Neural cell (in vitro differentiated cells): ENCODE measurements at regions not wholly inside any gene's neighbourhood (a gene's known extent, or its start where the extent isn't known, plus 50 kb on each side); places are given as distances from the start of the nearest gene placed in this dataset.

Experiments
- EZH2 ChIP-seq: fragments of 200-600, 300-800 bp; shearing (Covaris generic), sonication (generic); IDR thresholded peaks from 2 replicates; pipeline ENCODE4 v1.6.1; 2014; ENCODE audit warnings: antibody characterized with exemption, low read length, borderline replicate concordance, mild to moderate bottlenecking; ENCODE audit not compliant: insufficient read depth, poor library complexity, severe bottlenecking
- TAF1 ChIP-seq: IDR thresholded peaks from 2 replicates; pipeline ENCODE4 v1.6.1; 2012; ENCODE audit warnings: low read depth
- TF ChIP-seq, protein P1 (sequence below): fragments of 450-650 bp; IDR thresholded peaks from 2 replicates; pipeline ENCODE4 v1.5.1; 2014; ENCODE audit warnings: antibody characterized with exemption, mild to moderate bottlenecking, moderate library complexity; ENCODE audit not compliant: poor library complexity, severe bottlenecking

DNA sequence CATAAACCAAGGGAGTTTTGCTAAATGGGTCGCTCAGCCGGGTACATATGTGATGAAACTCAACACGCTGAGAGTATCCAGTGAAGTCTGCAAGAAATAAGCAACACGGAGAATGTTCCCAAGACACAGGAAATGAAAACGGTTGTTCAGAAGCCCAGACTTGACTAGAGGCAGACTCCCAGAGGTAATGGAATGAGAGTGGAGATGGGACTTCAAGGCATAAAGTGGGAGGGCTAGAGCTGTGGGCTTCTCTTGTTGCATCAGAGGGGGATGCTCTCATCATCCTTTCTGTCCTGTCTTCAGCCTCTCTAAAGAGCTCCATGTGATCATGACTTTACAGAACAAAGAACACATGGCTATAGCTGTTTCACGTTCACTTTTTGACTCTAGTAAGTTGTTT lies 88.3 kb downstream of the BAMBI start:
- TF ChIP-seq, protein P1, sequence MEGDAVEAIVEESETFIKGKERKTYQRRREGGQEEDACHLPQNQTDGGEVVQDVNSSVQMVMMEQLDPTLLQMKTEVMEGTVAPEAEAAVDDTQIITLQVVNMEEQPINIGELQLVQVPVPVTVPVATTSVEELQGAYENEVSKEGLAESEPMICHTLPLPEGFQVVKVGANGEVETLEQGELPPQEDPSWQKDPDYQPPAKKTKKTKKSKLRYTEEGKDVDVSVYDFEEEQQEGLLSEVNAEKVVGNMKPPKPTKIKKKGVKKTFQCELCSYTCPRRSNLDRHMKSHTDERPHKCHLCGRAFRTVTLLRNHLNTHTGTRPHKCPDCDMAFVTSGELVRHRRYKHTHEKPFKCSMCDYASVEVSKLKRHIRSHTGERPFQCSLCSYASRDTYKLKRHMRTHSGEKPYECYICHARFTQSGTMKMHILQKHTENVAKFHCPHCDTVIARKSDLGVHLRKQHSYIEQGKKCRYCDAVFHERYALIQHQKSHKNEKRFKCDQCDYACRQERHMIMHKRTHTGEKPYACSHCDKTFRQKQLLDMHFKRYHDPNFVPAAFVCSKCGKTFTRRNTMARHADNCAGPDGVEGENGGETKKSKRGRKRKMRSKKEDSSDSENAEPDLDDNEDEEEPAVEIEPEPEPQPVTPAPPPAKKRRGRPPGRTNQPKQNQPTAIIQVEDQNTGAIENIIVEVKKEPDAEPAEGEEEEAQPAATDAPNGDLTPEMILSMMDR = no peak
- no peak for TF ChIP-seq EZH2
- no peak for TF ChIP-seq TAF1
